ENCODE measurements at regions not wholly inside any gene's neighbourhood (a gene's known extent, or its start where the extent isn't known, plus 50 kb on each side); places are given as distances from the start of the nearest gene placed in this dataset.
A peak's percentile ranks its signal among the peaks of the same experiment; 100 is the strongest.

DNA sequence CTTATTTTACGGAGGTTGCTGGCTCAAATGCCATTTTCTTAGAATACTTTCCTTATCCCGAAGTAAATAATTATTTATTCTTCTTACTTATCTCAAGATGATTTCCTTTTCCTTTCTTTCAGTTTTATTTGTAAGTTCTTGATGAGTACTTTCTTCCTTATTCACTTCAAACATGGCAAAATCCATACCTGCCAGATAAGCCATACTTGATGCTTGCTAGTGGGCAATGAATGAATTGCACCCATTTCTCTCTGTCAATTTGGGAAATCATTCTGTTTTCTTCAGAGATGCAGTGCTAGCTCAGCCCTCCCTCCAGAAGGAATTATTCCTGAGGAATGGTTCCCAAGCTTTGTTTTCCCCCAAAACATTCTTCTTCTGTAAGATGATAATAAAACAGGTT lies 598.3 kb downstream of the SPRY1 start:
- no peaks in the 10 kb centered on the region for H3K27me3 ChIP-seq (ENCODE audit: control insufficient read depth, extremely low read depth, insufficient read depth, low read length)
- dilution Hi-C loops (cut with MboI; ENCODE audit: extremely low pct_ligation_motif_present, low sequenced_read_pairs), result no loop called here
- no peaks in the 10 kb centered on the region for H4K20me1 ChIP-seq (ENCODE audit: control insufficient read depth, extremely low read depth, insufficient read depth, low read length)
- no peaks in the 10 kb centered on the region for H3K79me2 ChIP-seq (ENCODE audit: control insufficient read depth, insufficient read depth, low read length)
- TF ChIP-seq EZH2 (IDR thresholded peaks at IDR 0.05; ENCODE audit: low read length), result no peak
- TF ChIP-seq, protein P1, sequence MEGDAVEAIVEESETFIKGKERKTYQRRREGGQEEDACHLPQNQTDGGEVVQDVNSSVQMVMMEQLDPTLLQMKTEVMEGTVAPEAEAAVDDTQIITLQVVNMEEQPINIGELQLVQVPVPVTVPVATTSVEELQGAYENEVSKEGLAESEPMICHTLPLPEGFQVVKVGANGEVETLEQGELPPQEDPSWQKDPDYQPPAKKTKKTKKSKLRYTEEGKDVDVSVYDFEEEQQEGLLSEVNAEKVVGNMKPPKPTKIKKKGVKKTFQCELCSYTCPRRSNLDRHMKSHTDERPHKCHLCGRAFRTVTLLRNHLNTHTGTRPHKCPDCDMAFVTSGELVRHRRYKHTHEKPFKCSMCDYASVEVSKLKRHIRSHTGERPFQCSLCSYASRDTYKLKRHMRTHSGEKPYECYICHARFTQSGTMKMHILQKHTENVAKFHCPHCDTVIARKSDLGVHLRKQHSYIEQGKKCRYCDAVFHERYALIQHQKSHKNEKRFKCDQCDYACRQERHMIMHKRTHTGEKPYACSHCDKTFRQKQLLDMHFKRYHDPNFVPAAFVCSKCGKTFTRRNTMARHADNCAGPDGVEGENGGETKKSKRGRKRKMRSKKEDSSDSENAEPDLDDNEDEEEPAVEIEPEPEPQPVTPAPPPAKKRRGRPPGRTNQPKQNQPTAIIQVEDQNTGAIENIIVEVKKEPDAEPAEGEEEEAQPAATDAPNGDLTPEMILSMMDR (optimal IDR thresholded peaks at IDR 0.05 in 1 of 3, IDR thresholded peaks at IDR 0.05 in 1 of 3, conservative IDR thresholded peaks at IDR 0.05 in 1 of 3; ENCODE audit: extremely low read depth in 1 of 3, insufficient read depth in 2 of 3, low read length in 3 of 3), result peak in 1 of 3 experiments; percentile 20
- FAIRE-seq (no peak), DNase-seq (ENCODE audit: low read depth, low spot score) (no peak)
- H3K9ac ChIP-seq (ENCODE audit: control insufficient read depth, extremely low read depth, insufficient read depth, low read length), result no peak overlapping the region
- H3K4me3 ChIP-seq (ENCODE audit: control insufficient read depth in 2 of 3, extremely low read depth in 1 of 3, insufficient read depth in 2 of 3, low read depth in 1 of 3, low read length in 3 of 3), result no peak overlapping the region
- no peak overlapping the region for H2AFZ ChIP-seq (ENCODE audit: control insufficient read depth, low read length)
- H3K4me1 ChIP-seq (ENCODE audit: control insufficient read depth, extremely low read depth, insufficient read depth, low read length), result peaks cover 3% of the 10 kb centered on the region
- no peaks in the 10 kb centered on the region for H3K9me3 ChIP-seq (ENCODE audit: control insufficient read depth, low read depth, low read length)
- no peaks in the 10 kb centered on the region for H3K36me3 ChIP-seq (ENCODE audit: control insufficient read depth in 2 of 2, extremely low read depth in 1 of 2, insufficient read depth in 2 of 2, low read length in 2 of 2)
- no peak overlapping the region for H3K4me2 ChIP-seq (ENCODE audit: control insufficient read depth, extremely low read depth, insufficient read depth, low read depth, low read length)
- no peaks in the 10 kb centered on the region for H3K9me1 ChIP-seq (ENCODE audit: control insufficient read depth, extremely low read depth, insufficient read depth, low read length)
- H3K27ac ChIP-seq (ENCODE audit: control insufficient read depth, insufficient read depth, low read length), result no peak overlapping the region

DNA sequence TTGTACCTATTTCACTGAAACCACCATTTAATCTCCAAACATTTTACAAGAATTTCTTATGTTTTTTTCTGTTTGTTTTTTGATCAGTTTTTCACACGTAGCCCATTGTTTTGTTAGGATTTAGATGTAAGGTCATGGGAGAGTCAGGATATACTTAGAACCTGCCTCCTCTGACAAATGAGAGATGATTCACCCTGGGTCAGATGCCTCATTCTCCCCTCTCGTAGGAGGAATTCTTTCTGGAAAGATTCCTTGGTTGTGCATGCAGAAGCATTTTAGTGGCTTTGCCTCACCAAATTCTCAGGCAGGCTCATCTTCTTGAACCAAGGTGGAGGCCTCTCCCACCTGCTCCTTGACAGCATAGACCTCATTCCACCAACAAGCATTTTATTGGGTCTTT lies 599.3 kb downstream of the SPRY1 start:
- Histone ChIP-seq H3K4me1 (ENCODE audit: control insufficient read depth, extremely low read depth, insufficient read depth, low read length) (peaks cover 3% of the 10 kb centered on the region), H3K9me1 (ENCODE audit: control insufficient read depth, extremely low read depth, insufficient read depth, low read length) (no peaks in the 10 kb centered on the region), H3K4me3 (ENCODE audit: control insufficient read depth in 2 of 3, extremely low read depth in 1 of 3, insufficient read depth in 2 of 3, low read depth in 1 of 3, low read length in 3 of 3) (no peak overlapping the region), H4K20me1 (ENCODE audit: control insufficient read depth, extremely low read depth, insufficient read depth, low read length) (no peaks in the 10 kb centered on the region), H3K27ac (ENCODE audit: control insufficient read depth, insufficient read depth, low read length) (no peak overlapping the region), H3K9me3 (ENCODE audit: control insufficient read depth, low read depth, low read length) (no peaks in the 10 kb centered on the region), H3K79me2 (ENCODE audit: control insufficient read depth, insufficient read depth, low read length) (no peaks in the 10 kb centered on the region), H3K36me3 (ENCODE audit: control insufficient read depth in 2 of 2, extremely low read depth in 1 of 2, insufficient read depth in 2 of 2, low read length in 2 of 2) (no peaks in the 10 kb centered on the region), H3K27me3 (ENCODE audit: control insufficient read depth, extremely low read depth, insufficient read depth, low read length) (no peaks in the 10 kb centered on the region), H3K9ac (ENCODE audit: control insufficient read depth, extremely low read depth, insufficient read depth, low read length) (no peak overlapping the region), H2AFZ (ENCODE audit: control insufficient read depth, low read length) (no peak overlapping the region), H3K4me2 (ENCODE audit: control insufficient read depth, extremely low read depth, insufficient read depth, low read depth, low read length) (no peak overlapping the region)
- TF ChIP-seq, protein P1 (optimal IDR thresholded peaks at IDR 0.05 in 1 of 3, IDR thresholded peaks at IDR 0.05 in 1 of 3, conservative IDR thresholded peaks at IDR 0.05 in 1 of 3; ENCODE audit: extremely low read depth in 1 of 3, insufficient read depth in 2 of 3, low read length in 3 of 3), result no peak
- TF ChIP-seq EZH2 (IDR thresholded peaks at IDR 0.05; ENCODE audit: low read length), result no peak
- FAIRE-seq, result peak; percentile 55
- no peak for DNase-seq (ENCODE audit: low read depth, low spot score)
- dilution Hi-C loops (cut with MboI; ENCODE audit: extremely low pct_ligation_motif_present, low sequenced_read_pairs), result no loop called here
